SKM-1 treated with dmso at 0.1 percent for 144 hours (cell line): ENCODE measurements at regions not wholly inside any gene's neighbourhood (a gene's known extent, or its start where the extent isn't known, plus 50 kb on each side); places are given as distances from the start of the nearest gene placed in this dataset.
A peak's percentile ranks its signal among the peaks of the same experiment; 100 is the strongest.

Experiments
- DNase-seq: peaks from one replicate; lab custom pipeline; 2025; ENCODE audit not compliant: unreplicated experiment; lab: John Stamatoyannopoulos, UW

DNA sequence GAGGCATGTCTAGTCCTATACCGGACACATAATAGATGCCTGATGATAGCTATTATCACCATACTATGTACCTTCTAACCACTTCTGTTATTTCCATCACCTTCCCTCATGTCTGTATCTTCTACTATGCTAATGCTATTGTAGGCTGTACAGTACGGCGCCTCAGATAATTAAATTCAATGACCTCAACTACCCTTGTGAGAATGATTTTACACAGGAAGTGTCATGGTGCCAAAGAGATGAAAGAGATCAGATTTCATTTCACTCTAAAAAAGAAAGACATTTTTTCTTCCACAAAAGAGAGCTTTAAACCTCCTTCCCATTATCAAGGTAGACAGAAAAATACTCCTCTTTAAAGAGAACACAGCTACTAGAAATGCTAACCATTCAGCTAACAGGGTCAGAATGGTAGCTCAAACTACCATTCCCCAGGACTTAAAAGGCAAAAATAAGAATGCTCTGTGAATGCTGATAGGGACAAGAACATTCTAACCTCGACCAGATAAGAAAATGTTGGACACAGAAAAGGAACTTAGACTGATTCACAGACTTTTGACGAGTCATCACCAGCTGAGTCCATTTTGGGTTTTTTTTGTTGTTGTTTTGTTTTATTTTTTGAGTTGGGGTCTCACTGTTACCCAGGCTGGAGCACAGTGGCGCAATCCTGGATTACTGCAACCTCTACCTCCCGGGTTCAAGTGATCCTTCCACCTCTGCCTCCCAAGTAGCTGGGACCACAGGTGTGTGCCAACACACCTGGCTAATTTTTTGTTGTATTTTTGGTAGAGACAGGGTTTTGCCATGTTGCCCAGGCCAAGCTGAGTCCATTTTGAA, 99.2 kb upstream of the RAPGEF2 start:
- no peak for DNase-seq

DNA sequence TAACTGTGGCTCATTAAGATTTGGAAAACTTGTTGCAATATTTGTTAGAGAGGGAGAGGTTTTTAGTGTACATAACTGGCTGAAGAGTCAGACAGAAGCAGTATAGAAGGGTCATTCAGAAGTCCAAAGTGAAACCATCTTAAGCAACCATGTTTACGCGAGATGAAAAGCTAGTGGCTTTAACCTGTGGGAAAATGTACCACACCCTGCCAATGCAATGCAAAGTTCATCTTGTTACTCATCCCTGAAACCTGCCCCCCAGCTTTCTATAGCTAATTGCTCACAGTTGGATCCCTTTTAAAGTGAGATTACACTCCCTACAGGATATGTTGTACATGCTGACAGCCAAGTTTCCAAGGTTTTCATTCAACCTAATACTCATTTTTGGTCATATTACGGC, 96.7 kb upstream of the RAPGEF2 start:
- DNase-seq, result no peak

DNA sequence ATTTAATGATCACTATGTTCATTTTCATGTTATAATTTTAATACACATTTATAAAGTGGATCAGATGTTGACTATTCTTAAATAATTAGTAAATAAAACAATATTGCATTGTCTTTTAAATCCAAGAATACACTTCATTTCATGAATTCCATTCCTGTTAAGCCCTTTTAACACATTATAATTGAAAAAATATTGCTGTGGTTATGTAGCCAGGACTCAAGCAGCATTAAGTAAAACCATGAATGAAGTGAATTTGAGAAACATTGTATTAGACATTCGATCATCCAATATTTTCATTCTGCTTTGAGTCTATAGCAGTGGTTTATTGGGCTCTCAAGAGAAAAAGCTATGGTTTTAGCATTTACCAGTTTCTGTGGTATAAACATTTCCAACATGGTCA, 94.2 kb upstream of the RAPGEF2 start:
- DNase-seq, result no peak

GRCh38 chr4:159009521-159009920, 93.4 kb upstream of the RAPGEF2 start:
- no peak for DNase-seq

- no peak for DNase-seq
These were observed 92.8 kb upstream of the RAPGEF2 start for GRCh38 chr4:159010100-159010499.

DNA sequence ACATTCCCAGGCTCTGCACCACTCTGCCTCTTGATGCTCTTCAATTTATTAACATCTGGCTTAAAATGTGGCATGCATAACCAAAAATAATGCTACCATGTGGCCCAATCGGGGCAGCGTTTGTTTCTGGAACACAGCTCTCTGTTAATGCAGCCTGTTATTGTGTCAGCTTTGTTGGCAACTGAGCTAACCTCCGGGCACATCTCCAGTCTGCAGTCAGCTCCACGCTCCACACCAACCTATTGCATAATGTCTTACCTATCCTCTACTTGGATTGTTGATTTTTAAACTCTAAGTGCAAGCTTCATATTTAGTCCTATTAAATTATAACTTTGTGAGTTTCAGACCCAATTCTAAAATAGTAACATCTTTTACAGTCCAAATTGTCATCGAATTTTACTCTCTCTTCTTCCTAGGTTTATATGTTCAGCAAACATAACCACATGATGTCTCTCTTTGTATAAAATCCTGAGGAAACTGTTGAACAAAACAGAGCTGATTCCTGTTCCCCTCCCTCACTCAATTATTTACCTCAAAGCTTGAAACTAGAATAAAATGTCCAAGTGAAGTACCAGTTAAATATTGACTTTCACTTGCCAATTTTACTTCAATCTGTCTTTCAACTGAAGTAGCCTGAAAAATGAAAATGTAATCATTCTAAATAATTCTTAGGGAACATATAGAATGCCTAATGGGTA, 92.2 kb upstream of the RAPGEF2 start:
- no peak for DNase-seq

GRCh38 chr4:159012381-159012780, 90.5 kb upstream of the RAPGEF2 start:
- DNase-seq, result no peak

DNA sequence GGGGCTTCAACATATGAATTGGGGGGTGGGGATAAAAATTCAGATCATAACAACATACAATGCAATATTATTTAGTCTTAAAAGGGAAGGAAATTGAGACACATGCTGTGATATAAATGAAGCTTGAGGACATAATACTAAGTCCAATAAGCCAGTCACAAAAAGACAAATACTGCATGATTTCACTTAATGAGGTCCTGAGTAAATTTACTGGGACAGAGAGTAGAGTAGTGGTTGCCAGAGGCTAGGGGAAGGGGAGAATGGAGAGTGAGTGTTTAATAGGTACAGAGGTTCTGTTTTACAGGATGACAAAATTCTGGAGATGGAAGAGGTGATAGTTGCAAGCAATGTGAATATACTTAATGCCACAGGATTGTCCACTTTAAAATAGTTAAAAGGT, 89.2 kb upstream of the RAPGEF2 start:
- DNase-seq, result no peak

DNA sequence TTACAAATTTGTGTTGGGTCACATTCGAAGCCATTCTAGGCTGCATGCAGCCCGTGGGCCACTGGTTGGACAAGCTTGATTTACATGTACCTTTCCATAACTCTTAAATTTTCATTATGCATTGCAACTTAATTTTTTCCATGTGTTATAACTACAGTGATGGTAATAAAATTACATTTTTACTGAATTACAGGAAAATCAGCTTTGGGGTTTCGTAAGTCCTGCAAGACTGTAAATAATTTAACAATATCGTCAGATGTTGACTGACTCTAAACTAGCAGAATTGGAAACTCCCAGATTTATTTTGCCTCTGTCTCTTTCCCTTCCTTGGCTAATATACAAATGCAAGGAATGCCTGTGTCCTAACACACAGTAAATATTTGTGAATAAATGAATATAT, 88.0 kb upstream of the RAPGEF2 start:
- no peak for DNase-seq

DNA sequence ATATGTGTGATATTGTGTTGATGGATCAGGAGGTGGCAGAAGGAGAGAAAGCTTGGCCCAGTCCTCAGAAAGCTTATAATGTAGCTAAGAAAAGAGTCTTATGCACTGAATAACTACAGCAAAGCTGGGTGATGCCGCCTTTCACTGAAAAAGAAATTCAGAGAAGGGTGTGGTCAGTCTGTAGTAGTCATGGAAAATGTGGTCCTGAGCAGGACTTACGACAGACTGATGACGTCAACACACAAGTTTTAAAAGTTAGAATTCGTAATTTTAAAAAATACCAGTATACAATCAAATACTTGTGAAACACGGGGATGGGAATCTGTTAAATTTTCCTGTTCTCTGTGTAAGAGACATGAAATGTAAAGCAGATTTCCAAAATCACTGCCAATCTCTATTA, 87.0 kb upstream of the RAPGEF2 start:
- DNase-seq, result no peak

DNA sequence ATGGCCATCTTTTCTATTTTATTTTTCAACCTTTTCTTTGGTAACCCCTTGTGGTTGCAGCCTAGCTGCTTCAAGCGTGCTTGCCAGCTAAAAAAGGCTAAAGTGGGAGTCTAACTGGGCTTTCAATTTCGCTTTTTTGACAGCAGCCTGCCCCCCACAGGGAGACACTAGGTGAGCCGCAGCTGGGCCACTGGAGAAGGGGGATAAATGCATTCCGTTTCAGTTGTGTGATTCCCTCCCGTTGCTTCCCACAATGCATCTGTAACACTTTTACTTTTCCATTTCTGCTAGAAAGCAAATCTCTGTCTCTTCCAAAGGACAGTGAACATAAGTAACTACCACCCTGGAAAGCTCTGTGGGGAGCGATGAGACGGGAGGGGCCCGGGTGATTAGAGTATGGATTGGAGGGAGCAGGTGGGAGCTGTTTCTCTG, 86.3 kb upstream of the RAPGEF2 start:
- no peak for DNase-seq

DNA sequence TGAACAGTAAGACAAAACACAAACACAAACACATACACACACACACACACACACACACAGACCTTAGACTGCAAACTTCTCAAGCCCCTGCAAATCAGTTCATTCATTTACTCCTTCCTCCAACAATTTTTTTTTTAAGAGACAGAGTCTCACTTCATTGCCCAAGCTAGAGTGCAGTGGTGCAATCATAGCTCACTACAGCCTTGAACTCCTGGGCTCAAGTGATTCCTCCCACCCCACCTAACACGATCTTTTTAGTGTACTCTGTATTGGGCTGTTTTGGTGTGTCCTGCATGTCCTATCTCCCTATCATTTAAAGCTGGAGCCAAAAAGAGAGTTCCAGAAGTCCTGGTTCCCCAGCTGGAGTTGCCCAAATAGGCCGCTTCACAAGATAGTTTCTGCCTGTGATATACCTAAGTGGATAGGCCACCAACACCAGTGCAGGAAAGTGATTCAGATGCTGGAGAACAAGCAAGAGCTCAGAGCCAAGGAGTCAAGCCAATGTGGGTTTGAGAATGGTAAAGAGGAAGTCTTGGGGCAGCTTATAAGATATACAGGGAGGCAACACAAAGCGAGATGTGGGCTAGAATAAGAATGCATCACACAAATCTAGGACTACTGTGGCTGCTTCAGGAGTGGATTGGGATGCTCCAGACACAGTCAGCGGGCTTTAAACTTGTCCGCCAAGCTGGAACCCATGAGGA, 85.4 kb upstream of the RAPGEF2 start:
- peak; percentile 12 for DNase-seq

DNA sequence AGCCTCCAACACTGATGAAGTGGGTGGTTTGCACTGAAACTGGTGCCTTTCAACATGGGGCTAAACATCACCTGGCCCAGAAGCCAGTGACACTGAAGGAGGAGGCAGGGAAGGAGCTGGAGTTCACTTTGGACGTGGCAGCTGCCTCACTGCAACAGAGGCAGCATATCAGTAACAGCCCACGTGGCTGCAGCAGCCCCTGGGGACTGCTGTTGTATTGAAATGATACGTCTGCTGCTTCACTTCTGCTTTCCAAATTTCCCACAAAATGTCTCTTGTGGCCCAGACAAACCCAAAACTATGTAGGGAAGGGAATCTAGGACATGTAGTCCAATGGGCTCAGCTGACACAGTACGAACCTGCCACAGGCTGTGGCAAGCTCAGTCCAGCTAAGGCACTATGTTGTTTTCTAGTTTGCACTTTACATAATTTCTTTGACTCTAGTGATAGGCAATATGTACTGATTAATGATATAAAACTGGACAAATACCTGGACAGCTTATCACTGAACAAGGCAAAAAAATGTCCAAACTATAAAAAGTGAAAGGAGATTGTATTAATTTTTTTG, 84.7 kb upstream of the RAPGEF2 start:
- no peak for DNase-seq

- no peak for DNase-seq
These were observed 83.5 kb upstream of the RAPGEF2 start for GRCh38 chr4:159019356-159019755.

GRCh38 chr4:159021597-159022385, 81.1 kb upstream of the RAPGEF2 start:
- DNase-seq, result no peak

GRCh38 chr4:159023741-159024140, 79.1 kb upstream of the RAPGEF2 start:
- no peak for DNase-seq

- DNase-seq, result no peak
These were observed 78.6 kb upstream of the RAPGEF2 start for GRCh38 chr4:159024266-159024665.

- DNase-seq, result no peak
These were observed 78.1 kb upstream of the RAPGEF2 start for GRCh38 chr4:159024828-159025227.

DNA sequence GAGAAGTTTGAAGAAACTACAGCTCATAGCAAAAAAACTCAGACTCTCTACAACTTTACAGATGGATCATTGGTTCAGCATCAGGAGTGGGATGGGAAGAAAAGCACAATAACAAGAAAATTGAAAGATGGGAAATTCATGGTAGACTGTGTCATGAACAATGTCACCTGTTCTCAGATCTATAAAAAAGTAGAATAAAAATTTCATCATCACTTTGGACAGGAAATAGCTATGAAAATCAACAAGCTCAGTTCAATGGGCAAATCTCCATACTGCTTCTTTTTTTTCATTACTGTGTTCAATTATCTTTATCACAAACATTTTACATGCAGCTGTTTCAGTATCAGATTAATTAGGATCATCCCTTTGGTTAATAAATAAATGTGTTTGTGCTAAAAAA, 76.5 kb upstream of the RAPGEF2 start:
- no peak for DNase-seq

DNA sequence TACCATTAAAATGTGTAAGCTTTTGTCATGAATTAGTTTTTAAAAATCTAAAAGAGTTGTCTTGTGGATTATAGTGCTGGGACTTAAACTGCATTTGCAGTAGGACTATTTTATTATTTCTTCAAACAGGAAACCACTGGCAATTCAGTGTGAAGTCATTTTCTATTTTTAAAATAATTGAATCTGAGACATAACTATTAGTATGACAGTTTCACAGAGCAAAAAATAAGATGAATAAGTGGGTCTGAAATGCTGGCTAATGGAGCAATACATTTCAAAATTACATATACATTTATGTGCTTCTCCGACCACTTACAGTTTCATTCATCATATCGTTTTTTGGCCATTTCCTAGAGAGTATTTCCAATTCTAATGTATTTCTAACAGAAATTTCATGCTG, 75.3 kb upstream of the RAPGEF2 start:
- no peak for DNase-seq

DNA sequence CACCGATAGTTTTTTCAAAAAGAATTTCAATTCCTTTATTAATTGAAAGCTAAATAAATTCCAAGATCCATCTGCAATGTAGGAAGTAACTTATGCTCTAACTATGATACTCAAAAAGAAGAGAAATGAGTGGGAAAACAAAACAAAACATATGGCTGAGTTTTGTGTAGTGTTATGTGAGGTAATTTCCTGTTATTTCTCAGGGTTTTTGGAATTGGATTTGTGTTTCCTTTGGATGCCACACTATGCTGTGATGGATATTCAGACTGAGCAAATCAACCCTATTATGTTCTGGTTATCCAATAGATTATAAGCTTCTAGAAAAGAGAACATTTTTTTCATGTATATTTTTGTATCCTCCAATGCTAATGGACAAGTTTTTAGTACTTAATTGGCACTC, 73.4 kb upstream of the RAPGEF2 start:
- DNase-seq, result no peak
